ENCODE measurements at regions not wholly inside any gene's neighbourhood (a gene's known extent, or its start where the extent isn't known, plus 50 kb on each side); places are given as distances from the start of the nearest gene placed in this dataset.
"Not testable (repeated sequence)": the region's sequence is repeated elsewhere in the genome, so short reads cannot be mapped to it uniquely, and the experiment has no call there.

- not testable (repeated sequence) for H3K36me3 ChIP-seq (ENCODE audit: insufficient read depth); DNase-seq (ENCODE audit: extremely low spot score); H3K4me1 ChIP-seq (ENCODE audit: insufficient read depth); H3K27ac ChIP-seq (ENCODE audit: low read depth); H3K4me3 ChIP-seq (ENCODE audit: low read depth, low read length)
- 78% methylated on average over 15 of the region's 15 CpGs for WGBS
Measured at GRCh38 chr16:88178251-88178650, 204.5 kb upstream of the ZNF469 start.

GRCh38 chr16:88178896-88179295 lies 203.9 kb upstream of the ZNF469 start:
- DNase-seq (ENCODE audit: extremely low spot score); H3K27ac ChIP-seq (ENCODE audit: low read depth); H3K36me3 ChIP-seq (ENCODE audit: insufficient read depth); H3K4me1 ChIP-seq (ENCODE audit: insufficient read depth); H3K4me3 ChIP-seq (ENCODE audit: low read depth, low read length): not testable (repeated sequence)
- 81% methylated on average over 15 of the region's 15 CpGs for WGBS

GRCh38 chr16:88182967-88183881 lies 199.5 kb upstream of the ZNF469 start:
- H3K4me3 ChIP-seq (ENCODE audit: low read depth, low read length); H3K4me1 ChIP-seq (ENCODE audit: insufficient read depth); DNase-seq (ENCODE audit: extremely low spot score); H3K36me3 ChIP-seq (ENCODE audit: insufficient read depth); H3K27ac ChIP-seq (ENCODE audit: low read depth): not testable (repeated sequence)
- 89% methylated on average over 33 of the region's 33 CpGs for WGBS

GRCh38 chr16:88184053-88184452 lies 198.7 kb upstream of the ZNF469 start:
- not testable (repeated sequence) for H3K4me3 ChIP-seq (ENCODE audit: low read depth, low read length); H3K36me3 ChIP-seq (ENCODE audit: insufficient read depth); H3K4me1 ChIP-seq (ENCODE audit: insufficient read depth); DNase-seq (ENCODE audit: extremely low spot score); H3K27ac ChIP-seq (ENCODE audit: low read depth)
- WGBS: 89% methylated on average over 12 of the region's 14 CpGs

GRCh38 chr16:88184566-88185355 lies 198.0 kb upstream of the ZNF469 start:
- H3K4me3 ChIP-seq (ENCODE audit: low read depth, low read length); H3K36me3 ChIP-seq (ENCODE audit: insufficient read depth); DNase-seq (ENCODE audit: extremely low spot score); H3K27ac ChIP-seq (ENCODE audit: low read depth); H3K4me1 ChIP-seq (ENCODE audit: insufficient read depth): not testable (repeated sequence)
- 82% methylated on average over 36 of the region's 36 CpGs for WGBS

- not testable (repeated sequence) for H3K4me1 ChIP-seq (ENCODE audit: insufficient read depth); H3K36me3 ChIP-seq (ENCODE audit: insufficient read depth); DNase-seq (ENCODE audit: extremely low spot score); H3K27ac ChIP-seq (ENCODE audit: low read depth); H3K4me3 ChIP-seq (ENCODE audit: low read depth, low read length)
- 97% methylated on average over 8 of the region's 9 CpGs for WGBS
Measured at GRCh38 chr16:88185406-88185805, 197.4 kb upstream of the ZNF469 start.

GRCh38 chr16:88185976-88186888 lies 196.5 kb upstream of the ZNF469 start:
- H3K4me1 ChIP-seq (ENCODE audit: insufficient read depth); DNase-seq (ENCODE audit: extremely low spot score); H3K36me3 ChIP-seq (ENCODE audit: insufficient read depth); H3K27ac ChIP-seq (ENCODE audit: low read depth); H3K4me3 ChIP-seq (ENCODE audit: low read depth, low read length): not testable (repeated sequence)
- 48% methylated on average over 55 of the region's 55 CpGs for WGBS

- H3K27ac ChIP-seq (ENCODE audit: low read depth); DNase-seq (ENCODE audit: extremely low spot score); H3K4me3 ChIP-seq (ENCODE audit: low read depth, low read length); H3K36me3 ChIP-seq (ENCODE audit: insufficient read depth); H3K4me1 ChIP-seq (ENCODE audit: insufficient read depth): not testable (repeated sequence)
- 70% methylated on average over 19 of the region's 27 CpGs for WGBS
Measured at GRCh38 chr16:88186889-88187870, 195.6 kb upstream of the ZNF469 start.

- not testable (repeated sequence) for H3K4me3 ChIP-seq (ENCODE audit: low read depth, low read length); H3K36me3 ChIP-seq (ENCODE audit: insufficient read depth); DNase-seq (ENCODE audit: extremely low spot score); H3K27ac ChIP-seq (ENCODE audit: low read depth); H3K4me1 ChIP-seq (ENCODE audit: insufficient read depth)
- WGBS: 97% methylated on average over 12 of the region's 13 CpGs
Measured at GRCh38 chr16:88188171-88188895, 194.4 kb upstream of the ZNF469 start.

GRCh38 chr16:88190592-88191095 lies 192.1 kb upstream of the ZNF469 start:
- H3K4me3 ChIP-seq (ENCODE audit: low read depth, low read length); H3K4me1 ChIP-seq (ENCODE audit: insufficient read depth); DNase-seq (ENCODE audit: extremely low spot score); H3K27ac ChIP-seq (ENCODE audit: low read depth); H3K36me3 ChIP-seq (ENCODE audit: insufficient read depth): not testable (repeated sequence)
- WGBS: 88% methylated on average over 3 of the region's 3 CpGs

- H3K4me1 ChIP-seq (ENCODE audit: insufficient read depth); H3K27ac ChIP-seq (ENCODE audit: low read depth); DNase-seq (ENCODE audit: extremely low spot score); H3K36me3 ChIP-seq (ENCODE audit: insufficient read depth); H3K4me3 ChIP-seq (ENCODE audit: low read depth, low read length): not testable (repeated sequence)
- WGBS: 88% methylated on average over 9 of the region's 9 CpGs
Measured at GRCh38 chr16:88191168-88191567, 191.6 kb upstream of the ZNF469 start.

GRCh38 chr16:88192601-88193000 lies 190.2 kb upstream of the ZNF469 start:
- 98% methylated on average over 1 of the region's 1 CpG for WGBS

More at GRCh38 chr16:88192601-88193000, 190.2 kb upstream of the ZNF469 start:
- Histone ChIP-seq H3K4me3 (ENCODE audit: low read depth, low read length) (no peak overlapping the region), H3K4me1 (ENCODE audit: insufficient read depth) (no peaks in the 10 kb centered on the region), H3K27ac (ENCODE audit: low read depth) (no peak overlapping the region), H3K36me3 (ENCODE audit: insufficient read depth) (no peaks in the 10 kb centered on the region)
- DNase-seq (ENCODE audit: extremely low spot score): no peak

Data from urinary bladder (tissue), 3 donors.